Tibial nerve (tissue), 4 donors: ENCODE measurements at regions not wholly inside any gene's neighbourhood (a gene's known extent, or its start where the extent isn't known, plus 50 kb on each side); places are given as distances from the start of the nearest gene placed in this dataset.

Experiments used
- CTCF ChIP-seq, 5 experiments: fragments of 200-600 bp in 3 of 5; fragments of 450-650 bp in 2 of 5; sonication (generic) in 3 of 5; IDR thresholded peaks; one replicate each; pipeline ENCODE4 v1.5.1; 2016 to 2019; ENCODE audit warnings: antibody characterized with exemption in 5 of 5, mild to moderate bottlenecking in 3 of 5, moderate library complexity in 2 of 5
- EP300 ChIP-seq, 2 donors: sonication (generic); formaldehyde crosslinking; IDR thresholded peaks; one replicate each; pipeline ENCODE4 v1.6.1; 2017; ENCODE audit warnings: antibody characterized with exemption in 2 of 2, mild to moderate bottlenecking in 1 of 2

DNA sequence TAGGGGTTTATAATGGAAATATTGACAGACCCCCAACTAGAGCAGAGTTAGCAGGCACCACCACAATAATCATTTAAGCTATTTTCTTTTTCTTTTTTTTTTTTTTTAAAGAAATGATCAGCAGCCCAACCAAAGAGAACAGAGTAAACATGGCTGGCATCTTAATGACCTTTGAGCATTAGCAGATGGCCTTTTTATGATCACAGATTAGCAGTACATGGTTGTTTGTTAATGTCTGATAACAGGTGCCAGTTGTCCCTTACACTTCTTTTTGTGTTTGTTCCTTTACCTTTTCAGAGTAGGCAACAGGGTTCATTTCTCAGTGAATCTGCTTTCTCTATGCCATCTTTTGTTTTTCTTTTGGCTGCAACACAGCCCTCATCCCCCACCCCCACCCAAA lies 747.0 kb downstream of the BCL11A start:
- TF ChIP-seq CTCF (IDR thresholded peaks at IDR 0.05): no peak
- no peak for TF ChIP-seq EP300 (IDR thresholded peaks at IDR 0.05)
